WTC11 (cell line): ENCODE measurements at regions not wholly inside any gene's neighbourhood (a gene's known extent, or its start where the extent isn't known, plus 50 kb on each side); places are given as distances from the start of the nearest gene placed in this dataset.

Experiments
- CREB1 ChIP-seq: sonication (generic); formaldehyde crosslinking; IDR thresholded peaks from 2 replicates; pipeline ENCODE4 v1.8.0; 2023; ENCODE audit warnings: mild to moderate bottlenecking, missing genetic modification reagents
- ELF4 ChIP-seq: sonication (generic); formaldehyde crosslinking; IDR thresholded peaks from 2 replicates; pipeline ENCODE4 v1.8.1; 2022; ENCODE audit warnings: low read depth, mild to moderate bottlenecking, moderate library complexity, missing genetic modification reagents
- GABPB1 ChIP-seq: sonication (generic); formaldehyde crosslinking; IDR thresholded peaks from 2 replicates; pipeline ENCODE4 v1.8.1; 2023; ENCODE audit warnings: mild to moderate bottlenecking, missing genetic modification reagents
- NFYB ChIP-seq: sonication (generic); formaldehyde crosslinking; conservative IDR thresholded peaks from 2 replicates; pipeline ENCODE4 v1.8.0; 2022; ENCODE audit warnings: low read depth, missing genetic modification reagents
- TCF7 ChIP-seq: sonication (generic); formaldehyde crosslinking; IDR thresholded peaks from 2 replicates; pipeline ENCODE4 v1.8.0; 2022; ENCODE audit warnings: mild to moderate bottlenecking, low read depth, missing genetic modification reagents, moderate library complexity
- TF ChIP-seq, protein P1 (sequence below): sonication (generic); formaldehyde crosslinking; conservative IDR thresholded peaks from 2 replicates; pipeline ENCODE4 v1.8.1; 2022; ENCODE audit warnings: mild to moderate bottlenecking, missing genetic modification reagents
- TF ChIP-seq, protein P2 (sequence below): fragments of 200-600 bp; IDR thresholded peaks from 2 replicates; pipeline ENCODE4 v1.8.0; 2022; ENCODE audit warnings: antibody characterized with exemption
- TF ChIP-seq, protein P3 (sequence below): sonication (generic); formaldehyde crosslinking; IDR thresholded peaks from 2 replicates; pipeline ENCODE4 v1.8.0; 2022; ENCODE audit warnings: mild to moderate bottlenecking, missing genetic modification reagents
- TF ChIP-seq, protein P4 (sequence below): sonication (generic); formaldehyde crosslinking; IDR thresholded peaks from 2 replicates; pipeline ENCODE4 v1.8.0; 2022; ENCODE audit warnings: mild to moderate bottlenecking, missing genetic modification reagents
- TF ChIP-seq, protein P5 (sequence below): fragments of 250-450 bp; sonication (Bioruptor Pico); IDR thresholded peaks from 2 replicates; pipeline ENCODE4 v1.8.0; 2021; ENCODE audit warnings: mild to moderate bottlenecking

DNA sequence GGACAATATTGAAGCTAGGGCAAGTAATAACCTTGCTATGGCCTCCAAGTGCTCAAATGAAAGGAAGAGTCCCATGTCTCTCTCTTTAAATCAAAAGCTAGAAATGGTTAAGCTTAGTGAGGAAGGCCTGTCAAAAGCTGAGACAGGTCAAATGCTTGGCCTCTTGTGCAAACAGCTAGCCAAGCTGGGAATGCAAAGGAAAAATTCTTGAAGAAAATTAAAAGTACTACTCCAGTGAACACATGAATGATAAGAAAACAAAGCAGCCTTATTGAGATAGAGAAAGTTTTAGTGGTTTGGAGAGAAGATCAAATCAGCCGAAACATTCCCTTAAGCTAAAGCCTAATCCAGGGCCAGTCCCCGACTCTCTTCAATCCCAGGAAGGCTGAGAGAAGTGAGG lies 84.1 kb upstream of the PLEKHA5 start:
- TF ChIP-seq, protein P1, sequence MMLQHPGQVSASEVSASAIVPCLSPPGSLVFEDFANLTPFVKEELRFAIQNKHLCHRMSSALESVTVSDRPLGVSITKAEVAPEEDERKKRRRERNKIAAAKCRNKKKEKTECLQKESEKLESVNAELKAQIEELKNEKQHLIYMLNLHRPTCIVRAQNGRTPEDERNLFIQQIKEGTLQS = no peak
- TF ChIP-seq, protein P2, sequence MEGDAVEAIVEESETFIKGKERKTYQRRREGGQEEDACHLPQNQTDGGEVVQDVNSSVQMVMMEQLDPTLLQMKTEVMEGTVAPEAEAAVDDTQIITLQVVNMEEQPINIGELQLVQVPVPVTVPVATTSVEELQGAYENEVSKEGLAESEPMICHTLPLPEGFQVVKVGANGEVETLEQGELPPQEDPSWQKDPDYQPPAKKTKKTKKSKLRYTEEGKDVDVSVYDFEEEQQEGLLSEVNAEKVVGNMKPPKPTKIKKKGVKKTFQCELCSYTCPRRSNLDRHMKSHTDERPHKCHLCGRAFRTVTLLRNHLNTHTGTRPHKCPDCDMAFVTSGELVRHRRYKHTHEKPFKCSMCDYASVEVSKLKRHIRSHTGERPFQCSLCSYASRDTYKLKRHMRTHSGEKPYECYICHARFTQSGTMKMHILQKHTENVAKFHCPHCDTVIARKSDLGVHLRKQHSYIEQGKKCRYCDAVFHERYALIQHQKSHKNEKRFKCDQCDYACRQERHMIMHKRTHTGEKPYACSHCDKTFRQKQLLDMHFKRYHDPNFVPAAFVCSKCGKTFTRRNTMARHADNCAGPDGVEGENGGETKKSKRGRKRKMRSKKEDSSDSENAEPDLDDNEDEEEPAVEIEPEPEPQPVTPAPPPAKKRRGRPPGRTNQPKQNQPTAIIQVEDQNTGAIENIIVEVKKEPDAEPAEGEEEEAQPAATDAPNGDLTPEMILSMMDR = no peak
- TF ChIP-seq TCF7 (CRISPR knock-in tag) = no peak
- TF ChIP-seq NFYB (CRISPR knock-in tag) = no peak
- TF ChIP-seq ELF4 (CRISPR knock-in tag) = no peak
- TF ChIP-seq, protein P3, sequence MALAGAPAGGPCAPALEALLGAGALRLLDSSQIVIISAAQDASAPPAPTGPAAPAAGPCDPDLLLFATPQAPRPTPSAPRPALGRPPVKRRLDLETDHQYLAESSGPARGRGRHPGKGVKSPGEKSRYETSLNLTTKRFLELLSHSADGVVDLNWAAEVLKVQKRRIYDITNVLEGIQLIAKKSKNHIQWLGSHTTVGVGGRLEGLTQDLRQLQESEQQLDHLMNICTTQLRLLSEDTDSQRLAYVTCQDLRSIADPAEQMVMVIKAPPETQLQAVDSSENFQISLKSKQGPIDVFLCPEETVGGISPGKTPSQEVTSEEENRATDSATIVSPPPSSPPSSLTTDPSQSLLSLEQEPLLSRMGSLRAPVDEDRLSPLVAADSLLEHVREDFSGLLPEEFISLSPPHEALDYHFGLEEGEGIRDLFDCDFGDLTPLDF (CRISPR knock-in tag) = no peak
- no peak for TF ChIP-seq GABPB1 (CRISPR knock-in tag)
- TF ChIP-seq, protein P4, sequence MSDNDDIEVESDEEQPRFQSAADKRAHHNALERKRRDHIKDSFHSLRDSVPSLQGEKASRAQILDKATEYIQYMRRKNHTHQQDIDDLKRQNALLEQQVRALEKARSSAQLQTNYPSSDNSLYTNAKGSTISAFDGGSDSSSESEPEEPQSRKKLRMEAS (CRISPR knock-in tag) = no peak
- TF ChIP-seq, protein P5, sequence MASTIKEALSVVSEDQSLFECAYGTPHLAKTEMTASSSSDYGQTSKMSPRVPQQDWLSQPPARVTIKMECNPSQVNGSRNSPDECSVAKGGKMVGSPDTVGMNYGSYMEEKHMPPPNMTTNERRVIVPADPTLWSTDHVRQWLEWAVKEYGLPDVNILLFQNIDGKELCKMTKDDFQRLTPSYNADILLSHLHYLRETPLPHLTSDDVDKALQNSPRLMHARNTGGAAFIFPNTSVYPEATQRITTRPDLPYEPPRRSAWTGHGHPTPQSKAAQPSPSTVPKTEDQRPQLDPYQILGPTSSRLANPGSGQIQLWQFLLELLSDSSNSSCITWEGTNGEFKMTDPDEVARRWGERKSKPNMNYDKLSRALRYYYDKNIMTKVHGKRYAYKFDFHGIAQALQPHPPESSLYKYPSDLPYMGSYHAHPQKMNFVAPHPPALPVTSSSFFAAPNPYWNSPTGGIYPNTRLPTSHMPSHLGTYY = no peak
- TF ChIP-seq CREB1 (CRISPR knock-in tag) = no peak
